ENCODE measurements at regions not wholly inside any gene's neighbourhood (a gene's known extent, or its start where the extent isn't known, plus 50 kb on each side); places are given as distances from the start of the nearest gene placed in this dataset.
"Not testable (repeated sequence)": the region's sequence is repeated elsewhere in the genome, so short reads cannot be mapped to it uniquely, and the experiment has no call there.

DNA sequence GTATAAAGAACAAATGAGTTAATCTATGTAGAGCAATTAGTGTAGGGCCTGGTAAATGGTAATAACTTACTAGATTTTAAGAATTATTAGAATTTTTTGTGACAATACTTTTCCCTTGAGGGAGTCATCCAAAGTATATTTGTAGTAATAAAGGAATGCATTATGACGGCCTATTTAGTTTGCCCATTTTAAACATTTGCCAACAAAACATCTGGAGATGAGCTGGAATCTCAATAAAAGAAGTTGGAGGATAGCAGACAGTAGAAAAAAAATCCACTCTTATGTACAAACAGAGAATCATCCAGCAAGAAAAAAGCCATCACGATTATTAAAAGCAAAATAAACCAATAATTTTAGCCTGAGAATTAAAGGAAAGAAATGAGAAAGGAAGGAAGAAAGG, 567.3 kb upstream of the ADAMTS5 start:
- Histone ChIP-seq H3K4me1 (ENCODE audit: low read depth) (peaks cover 7% of the 10 kb centered on the region), H3K36me3 (ENCODE audit: low read depth) (no peaks in the 10 kb centered on the region), H3K4me3 (no peak overlapping the region), H3K9me3 (no peaks in the 10 kb centered on the region)
- intact Hi-C loops (cut with DNase I, micrococcal nuclease), result no loop called here
- DNase-seq (no peak), ATAC-seq (no peak)
- TF ChIP-seq, protein P1, sequence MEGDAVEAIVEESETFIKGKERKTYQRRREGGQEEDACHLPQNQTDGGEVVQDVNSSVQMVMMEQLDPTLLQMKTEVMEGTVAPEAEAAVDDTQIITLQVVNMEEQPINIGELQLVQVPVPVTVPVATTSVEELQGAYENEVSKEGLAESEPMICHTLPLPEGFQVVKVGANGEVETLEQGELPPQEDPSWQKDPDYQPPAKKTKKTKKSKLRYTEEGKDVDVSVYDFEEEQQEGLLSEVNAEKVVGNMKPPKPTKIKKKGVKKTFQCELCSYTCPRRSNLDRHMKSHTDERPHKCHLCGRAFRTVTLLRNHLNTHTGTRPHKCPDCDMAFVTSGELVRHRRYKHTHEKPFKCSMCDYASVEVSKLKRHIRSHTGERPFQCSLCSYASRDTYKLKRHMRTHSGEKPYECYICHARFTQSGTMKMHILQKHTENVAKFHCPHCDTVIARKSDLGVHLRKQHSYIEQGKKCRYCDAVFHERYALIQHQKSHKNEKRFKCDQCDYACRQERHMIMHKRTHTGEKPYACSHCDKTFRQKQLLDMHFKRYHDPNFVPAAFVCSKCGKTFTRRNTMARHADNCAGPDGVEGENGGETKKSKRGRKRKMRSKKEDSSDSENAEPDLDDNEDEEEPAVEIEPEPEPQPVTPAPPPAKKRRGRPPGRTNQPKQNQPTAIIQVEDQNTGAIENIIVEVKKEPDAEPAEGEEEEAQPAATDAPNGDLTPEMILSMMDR (IDR thresholded peaks at IDR 0.05), result no peak

DNA sequence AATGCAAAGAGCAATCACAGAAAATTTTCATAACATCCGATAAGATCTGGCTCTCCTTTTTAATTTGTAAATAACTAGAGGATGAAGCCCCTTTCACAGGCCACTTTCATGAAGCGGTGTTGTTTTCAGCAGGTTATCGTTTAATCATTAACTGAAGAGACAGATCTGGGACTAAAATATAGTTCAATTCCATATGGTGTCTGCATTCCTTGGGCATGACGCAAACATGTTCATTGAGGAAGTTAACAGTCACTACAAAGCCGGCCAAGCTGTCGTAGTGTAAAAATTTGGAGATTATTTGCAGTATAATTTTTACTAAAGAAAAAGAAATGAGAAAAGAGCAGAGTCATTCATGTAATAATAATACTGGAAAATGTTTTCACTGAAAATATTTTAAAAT, 565.2 kb upstream of the ADAMTS5 start:
- no peak overlapping the region for H3K4me3 ChIP-seq
- no peaks in the 10 kb centered on the region for H3K36me3 ChIP-seq (ENCODE audit: low read depth)
- intact Hi-C loops (cut with DNase I, micrococcal nuclease), result no loop called here
- H3K9me3 ChIP-seq, result no peaks in the 10 kb centered on the region
- TF ChIP-seq, protein P1 (IDR thresholded peaks at IDR 0.05), result no peak
- H3K4me1 ChIP-seq (ENCODE audit: low read depth), result peaks cover 7% of the 10 kb centered on the region
- ATAC-seq (peak; percentile 89), DNase-seq (peak in 1 of 3 donors; percentile 64)

DNA sequence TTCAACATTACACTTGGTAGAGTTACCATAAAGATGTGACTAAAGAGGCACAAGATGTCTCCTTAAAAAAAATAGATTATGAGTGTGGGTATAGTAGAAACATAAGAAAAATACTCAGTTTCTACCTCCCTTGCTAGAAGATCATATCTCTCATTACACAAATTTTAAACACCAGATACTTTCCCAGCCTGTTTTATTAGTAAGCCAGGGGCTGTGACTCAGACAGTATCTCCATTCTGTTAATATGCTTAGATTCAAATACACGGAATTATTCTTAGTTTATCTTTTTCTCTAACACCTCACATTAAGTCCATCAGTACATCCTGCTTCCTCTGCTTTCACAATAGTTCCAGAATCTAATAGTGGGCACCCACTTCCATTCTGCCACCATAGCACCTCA, 561.8 kb upstream of the ADAMTS5 start:
- Histone ChIP-seq H3K4me3 (no peak overlapping the region), H3K9me3 (no peaks in the 10 kb centered on the region), H3K36me3 (ENCODE audit: low read depth) (no peaks in the 10 kb centered on the region), H3K4me1 (ENCODE audit: low read depth) (peaks cover 7% of the 10 kb centered on the region)
- ATAC-seq, result no peak
- intact Hi-C loops (cut with DNase I, micrococcal nuclease), result no loop called here
- TF ChIP-seq, protein P1 (IDR thresholded peaks at IDR 0.05), result no peak
- no peak for DNase-seq

GRCh38 chr21:27526451-27526850, 559.6 kb upstream of the ADAMTS5 start:
- TF ChIP-seq, protein P1 (IDR thresholded peaks at IDR 0.05), result no peak
- ATAC-seq, result no peak
- no peaks in the 10 kb centered on the region for H3K36me3 ChIP-seq (ENCODE audit: low read depth)
- intact Hi-C loops (cut with DNase I, micrococcal nuclease), result no loop called here
- H3K4me1 ChIP-seq (ENCODE audit: low read depth), result no peaks in the 10 kb centered on the region
- no peaks in the 10 kb centered on the region for H3K9me3 ChIP-seq
- DNase-seq, result no peak
- H3K4me3 ChIP-seq, result no peak overlapping the region

- H3K4me1 ChIP-seq (ENCODE audit: low read depth), result no peaks in the 10 kb centered on the region
- DNase-seq, result no peak
- H3K9me3 ChIP-seq, result no peaks in the 10 kb centered on the region
- no peak overlapping the region for H3K4me3 ChIP-seq
- intact Hi-C loops (cut with DNase I, micrococcal nuclease), result no loop called here
- TF ChIP-seq, protein P1 (IDR thresholded peaks at IDR 0.05), result no peak
- ATAC-seq, result no peak
- H3K36me3 ChIP-seq (ENCODE audit: low read depth), result no peaks in the 10 kb centered on the region
Measured at GRCh38 chr21:27525780-27526179, 558.9 kb upstream of the ADAMTS5 start.

- TF ChIP-seq, protein P1 (IDR thresholded peaks at IDR 0.05), result no peak
- Histone ChIP-seq H3K9me3 (peaks cover 6% of the 10 kb centered on the region), H3K4me1 (ENCODE audit: low read depth) (no peaks in the 10 kb centered on the region), H3K4me3 (no peak overlapping the region), H3K36me3 (ENCODE audit: low read depth) (no peaks in the 10 kb centered on the region)
- intact Hi-C loops (cut with DNase I, micrococcal nuclease), result no loop called here
- no peak for DNase-seq
- ATAC-seq, result no peak
Measured at GRCh38 chr21:27519361-27519760, 552.5 kb upstream of the ADAMTS5 start.

GRCh38 chr21:27517177-27517576, 550.3 kb upstream of the ADAMTS5 start:
- intact Hi-C loops (cut with DNase I, micrococcal nuclease); H3K36me3 ChIP-seq (ENCODE audit: low read depth); ATAC-seq; H3K4me3 ChIP-seq; H3K4me1 ChIP-seq (ENCODE audit: low read depth); DNase-seq; H3K9me3 ChIP-seq: not testable (repeated sequence)
